GM12873 (cell line): ENCODE measurements at regions not wholly inside any gene's neighbourhood (a gene's known extent, or its start where the extent isn't known, plus 50 kb on each side); places are given as distances from the start of the nearest gene placed in this dataset.

Experiments used
- CTCF ChIP-seq: IDR thresholded peaks from 2 replicates; pipeline ENCODE4 v1.5.1; 2012; ENCODE audit warnings: low read depth, mild to moderate bottlenecking, moderate library complexity, low read length, control low read depth; ENCODE audit not compliant: insufficient read depth; ENCODE audit errors: missing control alignments

DNA sequence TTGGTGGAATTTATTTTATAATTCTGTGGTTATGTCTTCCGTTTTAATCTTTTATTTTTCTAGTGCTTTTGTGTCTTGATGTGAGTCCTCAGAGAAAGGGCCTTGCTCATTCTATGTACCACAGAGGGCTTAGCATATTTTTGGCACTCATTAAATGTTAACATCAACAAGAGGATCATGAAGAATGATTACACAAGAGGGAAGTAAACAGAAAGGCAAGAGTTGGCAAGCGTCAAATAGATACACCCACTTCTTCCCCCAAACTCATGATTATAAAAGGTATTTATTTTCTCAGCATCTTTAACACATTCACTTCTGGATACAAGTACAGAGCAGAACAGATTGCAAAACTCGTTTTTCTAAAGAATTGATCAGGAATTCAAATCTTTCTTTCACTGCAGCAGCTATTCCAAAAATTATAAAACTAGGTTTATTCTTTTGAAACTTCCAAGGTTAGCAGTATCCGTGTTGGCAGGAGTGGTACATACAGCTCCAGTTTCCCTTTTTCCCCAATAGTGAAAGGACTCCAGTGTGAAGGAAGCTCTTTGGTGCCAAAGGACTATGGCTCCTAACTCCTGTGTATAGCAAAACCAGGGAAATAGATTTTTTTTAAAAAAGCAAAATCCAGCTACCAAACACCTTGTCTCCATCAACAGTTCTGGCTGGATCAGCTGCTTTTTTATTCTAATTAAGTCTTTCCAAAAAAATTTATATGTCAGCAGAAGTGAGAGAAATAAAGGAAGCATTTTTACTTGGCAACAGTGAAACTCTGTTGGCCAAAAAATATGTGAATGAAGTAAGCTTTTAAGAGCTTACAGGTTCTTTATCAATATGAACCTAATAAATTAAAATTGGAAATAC is 221.9 kb downstream of the ADGRG6 start:
- no peak for TF ChIP-seq CTCF

GRCh38 chr6:142530566-142530965 is 228.8 kb downstream of the ADGRG6 start:
- no peak for TF ChIP-seq CTCF

DNA sequence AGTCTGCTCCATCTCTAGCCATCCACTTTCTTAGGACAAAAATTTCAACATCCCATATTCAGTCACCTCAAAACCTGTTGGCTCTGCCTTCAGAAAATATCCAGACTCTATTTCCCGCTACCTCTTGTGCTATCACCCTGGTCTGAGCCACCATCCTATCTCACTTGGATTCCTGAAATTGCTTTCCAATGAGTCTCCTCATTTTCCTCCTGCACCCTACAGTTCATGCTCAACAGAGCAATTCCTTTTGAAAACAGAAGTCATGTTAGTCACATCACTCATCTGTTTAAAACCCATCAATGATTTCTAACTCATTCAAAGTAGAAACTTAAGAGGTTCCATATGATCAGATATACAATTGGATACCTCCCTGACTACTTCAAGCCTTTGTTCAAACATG is 229.9 kb downstream of the ADGRG6 start:
- TF ChIP-seq CTCF, result no peak

- TF ChIP-seq CTCF, result no peak
These were observed 232.3 kb downstream of the ADGRG6 start for GRCh38 chr6:142534076-142534475.

GRCh38 chr6:142534484-142534883 is 232.7 kb downstream of the ADGRG6 start:
- no peak for TF ChIP-seq CTCF

GRCh38 chr6:142537612-142538478 is 236.0 kb downstream of the ADGRG6 start:
- peak; percentile 51 for TF ChIP-seq CTCF

GRCh38 chr6:142542704-142543233 is 241.0 kb downstream of the ADGRG6 start:
- no peak for TF ChIP-seq CTCF
